GM19351 (cell line): ENCODE measurements at regions not wholly inside any gene's neighbourhood (a gene's known extent, or its start where the extent isn't known, plus 50 kb on each side); places are given as distances from the start of the nearest gene placed in this dataset.

ENCODE experiments used
- ATAC-seq: cut with Tn5 transposase; IDR thresholded peaks from one replicate; pipeline ENCODE4 v1.9.1; 2021; ENCODE audit warnings: mild to moderate bottlenecking, moderate library complexity; ENCODE audit not compliant: unreplicated experiment

DNA sequence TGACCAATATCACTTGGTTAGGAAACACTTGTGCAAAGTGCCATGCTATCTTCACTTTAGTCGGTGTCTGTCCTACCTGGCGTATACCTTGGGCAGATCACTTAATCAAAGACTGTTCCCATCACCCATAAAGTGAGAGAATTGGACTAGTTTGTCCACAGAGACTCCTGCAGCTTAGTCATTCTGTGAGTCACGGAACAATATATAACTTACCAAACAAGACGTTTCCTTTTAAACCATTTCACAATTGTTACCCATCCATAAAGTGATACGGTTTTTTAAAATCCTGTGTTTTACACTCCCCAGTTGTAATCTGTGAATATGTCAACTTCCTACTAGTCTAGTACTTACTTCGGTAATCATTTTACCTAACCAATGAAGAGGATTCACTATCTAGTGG, 499.3 kb upstream of the SMIM21 start:
- ATAC-seq = no peak

DNA sequence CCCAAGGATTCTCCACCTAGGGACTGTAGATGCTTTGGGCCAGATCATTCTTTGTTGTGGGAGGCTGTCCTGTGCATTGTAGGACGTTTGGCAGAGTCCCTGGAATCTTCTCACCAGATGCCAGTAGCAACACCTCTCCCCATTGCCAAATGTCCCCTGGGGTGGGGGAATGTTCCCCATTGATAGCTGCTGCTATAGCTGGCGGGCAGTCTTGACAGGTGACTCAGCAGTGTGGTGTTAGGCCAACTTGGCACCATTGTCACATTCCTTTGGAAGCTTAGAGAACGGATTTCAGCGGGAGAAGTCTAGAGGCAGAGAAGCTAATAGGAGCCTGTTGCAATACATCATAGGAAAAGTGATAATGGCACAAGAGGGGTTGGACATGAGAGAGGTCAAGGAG, 495.7 kb upstream of the SMIM21 start:
- ATAC-seq = no peak

DNA sequence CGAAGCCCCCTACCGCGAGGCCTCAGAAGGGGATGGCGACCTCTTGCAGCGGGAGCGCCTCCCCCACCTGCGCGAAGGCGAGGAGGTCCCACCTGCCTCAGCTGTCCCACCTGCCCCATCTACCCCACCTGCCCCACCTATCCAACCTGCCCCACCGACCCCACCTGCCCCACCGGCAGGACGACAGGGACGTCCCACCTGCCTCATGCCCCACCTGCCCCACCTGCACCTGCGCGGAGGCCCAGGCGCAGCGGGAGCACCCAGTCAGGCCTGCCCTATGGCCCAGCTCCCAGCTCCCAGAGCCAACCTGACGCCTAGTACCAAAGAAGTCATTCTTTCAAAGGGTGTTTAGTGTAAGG, 489.1 kb upstream of the SMIM21 start:
- no peak for ATAC-seq

DNA sequence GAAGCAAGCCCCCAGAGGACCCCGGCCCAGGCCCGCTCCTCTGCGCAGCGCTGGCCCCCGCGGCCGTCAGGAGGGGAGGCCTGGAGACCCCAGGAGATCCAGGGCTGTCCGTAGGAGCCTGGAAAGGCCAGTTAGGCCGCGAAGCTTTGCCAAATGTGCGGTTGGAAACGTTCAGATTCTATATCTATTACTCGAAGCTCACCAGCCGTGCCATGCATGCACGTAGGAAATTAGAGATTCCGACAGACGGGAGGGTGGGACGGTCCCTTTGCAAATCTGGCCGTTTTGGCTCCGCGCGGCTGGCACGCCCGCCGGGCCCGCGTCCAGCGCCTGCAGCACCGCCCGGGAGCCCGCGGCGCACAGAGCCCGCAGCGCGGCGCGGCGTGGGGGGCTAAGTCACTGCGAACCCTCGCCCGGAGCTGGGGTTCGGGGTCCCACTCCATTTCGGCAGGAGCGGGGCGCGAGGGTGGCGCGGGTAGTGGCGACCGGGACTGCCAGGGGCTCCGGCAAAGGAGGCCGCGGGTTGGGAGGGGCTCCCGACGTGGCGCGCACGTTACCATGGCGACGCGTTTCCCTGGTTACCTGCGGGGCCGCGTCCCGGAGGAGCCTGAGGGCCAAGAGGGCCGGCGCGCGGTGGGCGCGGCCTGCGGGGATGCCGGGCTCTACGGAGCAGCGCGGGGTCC, 488.6 kb upstream of the SMIM21 start:
- ATAC-seq = no peak

DNA sequence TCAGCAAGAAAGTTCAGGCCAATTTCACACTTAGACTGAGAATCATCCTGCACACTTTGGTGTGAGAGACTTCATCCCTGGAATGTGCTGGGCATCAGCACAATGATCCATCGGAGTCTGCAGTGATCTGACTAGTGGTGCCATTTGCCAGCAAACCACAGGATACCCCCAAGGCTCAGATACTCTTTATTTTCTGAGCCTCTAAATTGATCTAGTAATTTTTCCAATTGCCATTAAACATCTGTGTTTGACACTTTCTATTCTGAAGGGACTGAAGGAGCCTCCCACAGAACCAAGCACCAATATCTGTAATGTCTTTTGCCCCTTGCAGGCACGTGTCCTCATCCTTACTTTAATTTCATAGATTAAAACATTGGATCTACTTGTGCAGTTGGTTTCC, 485.3 kb upstream of the SMIM21 start:
- no peak for ATAC-seq

DNA sequence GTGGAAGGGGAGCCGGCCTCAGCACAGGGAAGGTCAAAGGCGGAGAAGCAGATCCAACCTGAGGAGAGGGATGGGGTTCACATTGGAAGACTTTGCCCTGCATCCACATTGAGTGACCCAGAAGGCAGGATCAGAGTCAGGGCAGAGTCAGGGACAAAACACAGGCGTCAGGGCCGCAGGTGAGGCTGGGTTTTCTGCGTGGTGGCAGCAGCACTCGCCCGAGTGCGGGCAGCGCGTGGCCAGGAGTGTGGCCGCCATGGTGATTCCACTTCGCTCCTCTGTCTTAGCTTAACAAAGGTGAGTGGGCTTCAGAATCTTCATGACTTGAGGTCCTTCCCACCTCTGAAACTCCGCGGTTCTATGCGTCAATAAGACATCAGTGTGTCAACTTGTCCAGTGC, 476.9 kb upstream of the SMIM21 start:
- no peak for ATAC-seq

DNA sequence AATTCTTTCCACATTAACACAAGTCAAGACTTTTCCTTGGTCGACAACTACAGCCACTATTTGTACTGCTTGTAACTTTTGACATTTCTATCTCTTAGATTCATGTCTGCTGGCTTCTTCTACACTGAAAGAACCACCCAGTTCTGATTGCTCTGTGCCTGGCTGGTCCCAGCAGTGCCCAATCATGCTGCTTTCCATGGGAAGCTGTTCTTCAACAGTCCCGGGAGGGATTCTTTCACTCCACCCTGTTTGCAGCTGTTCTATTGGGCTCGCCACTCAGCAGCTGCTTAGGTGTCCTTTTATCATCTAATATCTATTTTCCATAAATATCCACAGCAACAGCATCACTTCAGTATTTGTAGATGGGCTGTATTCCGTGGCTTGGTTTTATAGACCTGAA, 471.1 kb upstream of the SMIM21 start:
- ATAC-seq = no peak

DNA sequence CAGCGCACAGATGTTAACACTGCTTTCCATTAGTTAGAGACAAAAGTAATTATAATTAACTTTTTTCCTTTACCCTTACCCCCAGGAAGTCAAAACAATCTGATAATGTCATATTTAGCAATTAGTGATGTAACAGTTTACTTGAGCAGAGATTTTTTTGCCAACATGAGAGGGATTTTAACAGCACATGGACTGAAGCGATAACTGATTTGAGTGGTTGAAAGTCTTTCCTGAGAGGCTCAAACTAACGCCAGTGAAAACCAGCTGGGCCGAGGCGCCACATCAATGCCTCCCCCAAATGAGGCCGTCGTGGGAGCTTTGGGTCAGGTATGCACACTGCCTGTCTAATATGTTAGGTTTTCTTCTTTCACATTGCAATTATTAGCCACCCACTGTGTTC, 469.9 kb upstream of the SMIM21 start:
- no peak for ATAC-seq

DNA sequence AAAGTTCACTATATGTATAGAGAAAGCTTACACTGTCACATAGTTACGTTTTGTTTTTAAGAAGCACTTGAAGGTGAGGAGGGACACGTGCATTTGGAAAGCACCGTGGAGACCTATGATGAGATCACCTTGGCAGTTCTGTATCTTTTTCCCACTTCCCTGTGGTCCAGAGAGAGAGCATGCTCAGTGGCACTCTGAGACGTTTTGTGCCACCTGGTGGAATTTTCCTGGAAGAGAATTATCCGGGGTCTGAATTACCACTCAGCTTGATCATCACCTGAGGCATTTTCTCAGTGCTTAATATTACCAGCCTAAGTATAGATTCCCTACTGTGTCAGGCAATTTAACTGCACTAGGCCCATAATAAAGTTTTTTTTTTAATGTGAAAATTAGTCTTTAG, 469.4 kb upstream of the SMIM21 start:
- no peak for ATAC-seq

DNA sequence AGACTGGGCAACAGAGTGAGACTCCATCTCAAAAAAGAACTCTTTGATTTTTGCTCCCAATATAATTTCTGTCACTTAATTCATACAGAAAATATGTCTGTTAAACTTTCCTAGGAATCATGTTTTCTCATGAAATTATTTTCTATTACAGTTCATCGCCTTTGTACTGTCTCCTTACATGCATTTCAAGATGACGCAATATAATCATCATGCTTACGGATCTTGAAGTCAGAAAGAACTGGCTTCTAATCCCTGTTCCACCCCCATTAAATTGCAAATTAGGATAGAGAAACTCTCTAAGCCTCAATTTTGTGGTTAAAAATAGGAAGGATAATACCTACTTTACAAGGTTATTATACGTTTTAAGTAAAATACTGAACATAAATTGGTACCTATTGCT, 467.6 kb upstream of the SMIM21 start:
- ATAC-seq = no peak

DNA sequence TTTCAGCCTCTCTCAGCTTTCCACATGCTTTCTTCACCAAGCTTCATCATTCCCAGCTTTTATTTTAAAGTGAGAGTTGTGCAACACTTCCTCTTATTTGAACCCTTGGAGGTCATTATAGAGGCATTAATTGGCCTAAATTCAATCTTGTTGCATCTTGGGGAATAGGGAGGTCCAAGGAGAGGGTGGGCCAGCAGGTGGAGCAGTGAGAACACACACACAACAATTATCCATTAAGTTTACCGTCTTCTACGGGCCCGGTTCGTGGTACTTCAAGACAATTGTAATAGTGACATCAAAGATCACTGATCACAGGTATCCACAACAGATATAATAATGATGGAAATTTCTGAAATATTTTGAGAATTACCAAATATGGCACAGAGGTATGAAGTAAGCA, 457.2 kb upstream of the SMIM21 start:
- ATAC-seq = no peak

DNA sequence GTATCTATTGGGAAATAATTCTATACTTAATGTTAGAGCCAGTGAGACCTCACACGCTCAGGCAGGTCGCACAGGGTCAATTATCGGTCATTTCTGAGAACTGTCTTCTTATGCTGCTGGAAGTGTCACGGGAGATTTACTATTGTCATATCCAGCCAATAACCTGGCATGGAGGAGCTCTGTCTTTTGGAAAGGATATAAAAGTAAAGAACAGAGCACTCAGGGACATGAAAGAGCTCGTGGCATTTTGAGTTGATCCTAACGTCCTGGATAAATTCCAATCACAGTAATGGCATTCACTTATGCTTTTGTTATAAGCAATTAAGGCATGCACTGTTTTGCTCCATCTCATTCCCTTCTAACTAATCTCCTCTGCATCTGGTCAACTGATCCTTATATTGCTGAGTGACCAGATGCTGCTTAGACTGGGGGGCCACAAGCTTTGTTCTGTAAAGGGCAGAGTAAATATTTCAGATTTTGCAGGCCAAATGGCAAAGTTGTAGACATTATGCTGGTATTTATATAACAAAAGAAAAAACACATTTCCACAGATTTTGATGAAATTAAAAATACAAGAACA, 453.5 kb upstream of the SMIM21 start:
- ATAC-seq = no peak

DNA sequence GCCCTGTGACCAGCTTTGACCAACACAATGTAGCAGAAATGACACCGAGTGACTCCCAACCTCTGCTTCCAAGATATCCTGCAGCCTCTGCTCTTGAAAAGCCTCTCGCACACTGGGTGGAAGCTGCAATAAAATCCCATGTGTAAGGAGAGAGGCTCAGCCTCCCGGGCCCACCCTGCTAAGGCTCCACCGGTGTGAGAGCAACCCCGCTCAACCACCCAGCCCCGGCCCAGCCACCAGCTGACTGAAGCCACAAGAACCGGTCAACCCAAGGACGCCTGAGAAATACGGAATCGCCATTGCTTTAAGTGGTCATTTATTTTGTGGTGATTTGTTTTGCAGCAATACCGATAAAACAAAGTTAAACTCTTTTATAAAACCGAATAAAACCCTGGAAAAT, 452.8 kb upstream of the SMIM21 start:
- no peak for ATAC-seq

DNA sequence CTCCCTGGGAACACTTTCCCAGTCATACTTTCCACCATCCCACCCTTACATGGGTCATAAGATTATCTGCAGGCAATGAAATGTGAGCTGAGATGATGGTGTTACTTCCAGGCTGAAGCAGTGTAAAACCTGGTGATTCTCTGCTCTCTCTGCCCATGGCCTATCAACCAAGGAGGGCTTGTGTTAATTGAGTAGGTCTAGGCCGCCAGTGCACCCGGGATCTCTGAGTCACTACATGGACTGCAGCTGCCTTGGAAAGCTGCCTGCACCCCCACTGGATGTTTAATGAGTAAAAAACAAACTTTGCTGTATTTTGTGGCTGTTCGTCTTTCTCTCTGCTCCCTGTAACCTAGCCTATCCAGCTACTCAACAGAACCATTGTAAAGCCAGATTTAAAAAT, 451.7 kb upstream of the SMIM21 start:
- ATAC-seq = no peak

DNA sequence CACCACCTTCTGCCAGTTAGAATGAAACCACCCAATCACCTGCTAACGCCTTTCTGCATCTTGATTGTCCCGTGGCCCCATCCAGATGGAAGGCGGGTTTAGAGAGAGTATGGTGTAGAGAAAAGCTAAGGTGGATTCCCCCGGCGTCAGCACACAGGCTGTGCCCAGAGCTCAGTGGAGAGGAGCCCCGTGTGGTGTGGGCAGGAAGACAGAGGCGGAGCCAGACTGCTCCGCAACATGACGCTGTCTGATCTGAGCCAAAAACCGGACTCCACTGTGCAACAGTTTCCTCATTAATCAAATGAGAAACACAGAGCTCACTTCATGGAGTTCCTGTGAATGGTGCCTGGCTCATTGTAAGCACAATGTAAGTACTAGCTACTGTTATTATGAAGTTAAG, 448.1 kb upstream of the SMIM21 start:
- ATAC-seq = no peak

DNA sequence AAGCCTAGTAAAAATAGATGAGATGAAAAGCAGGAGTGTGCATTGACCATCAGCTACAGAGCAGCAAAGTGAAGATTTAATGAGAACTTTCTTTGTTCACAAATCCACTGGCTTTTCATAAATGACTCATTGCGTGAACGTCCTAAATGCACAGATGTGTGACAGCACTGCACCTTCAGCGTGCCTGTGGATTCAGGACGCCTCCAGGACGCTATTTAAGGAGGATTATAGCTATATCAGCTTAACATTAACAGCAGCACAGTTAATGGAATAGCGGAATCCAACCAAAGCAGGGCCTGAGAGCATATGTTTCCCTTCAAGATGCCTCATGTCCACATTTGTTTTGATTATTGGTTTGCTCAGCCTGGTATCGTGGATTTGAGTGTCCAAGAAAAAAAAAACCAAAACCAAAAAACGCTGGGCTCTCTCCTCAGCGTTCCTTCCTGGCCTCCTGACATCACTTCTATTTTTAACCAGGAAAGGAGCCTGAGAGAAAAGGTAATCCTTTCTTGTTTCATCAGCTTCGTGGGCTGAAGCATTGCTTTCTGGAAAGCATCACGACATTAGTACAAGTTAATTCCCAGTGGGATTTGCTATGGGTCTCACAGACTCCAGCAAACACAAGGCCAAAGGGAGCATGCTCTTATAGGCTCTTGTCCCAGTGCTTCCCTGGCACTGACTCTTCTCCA, 447.0 kb upstream of the SMIM21 start:
- no peak for ATAC-seq

DNA sequence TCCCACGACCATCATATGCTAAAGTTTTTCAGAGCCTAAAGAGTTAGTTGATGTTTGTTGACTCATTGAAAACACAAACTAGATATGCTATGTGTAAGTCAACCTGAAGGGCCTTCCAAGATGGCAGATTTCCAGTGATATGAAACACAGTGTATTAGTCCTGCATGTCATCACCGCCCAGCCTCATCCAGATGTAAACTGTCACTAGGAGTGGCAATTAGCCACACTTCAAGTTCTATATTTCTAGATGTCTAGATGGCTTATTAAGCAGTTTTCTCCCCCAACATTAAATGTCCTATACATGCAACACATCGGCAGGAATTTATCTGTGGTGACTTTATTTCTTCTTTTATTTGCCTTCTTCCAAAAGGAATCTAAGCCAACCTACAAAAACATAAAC, 444.1 kb upstream of the SMIM21 start:
- ATAC-seq = no peak

DNA sequence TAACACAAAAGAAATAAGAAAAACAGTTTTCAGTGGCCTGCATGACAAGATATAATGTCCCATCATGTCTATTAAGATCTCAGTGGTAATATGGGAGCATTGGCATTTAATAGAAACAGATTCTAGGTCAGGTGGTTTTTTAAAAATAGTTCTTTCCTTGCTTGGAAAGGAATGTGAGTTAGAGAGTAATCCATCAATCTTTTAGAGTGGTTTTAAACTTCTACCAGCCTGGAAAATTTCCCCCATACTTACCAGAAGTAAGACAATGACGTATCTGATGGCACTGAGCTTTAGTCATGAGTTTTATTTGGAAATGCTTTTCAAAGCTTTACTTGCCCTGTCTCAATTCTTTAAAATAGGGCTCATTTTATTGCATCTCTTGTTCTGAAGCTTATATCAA, 441.7 kb upstream of the SMIM21 start:
- no peak for ATAC-seq

DNA sequence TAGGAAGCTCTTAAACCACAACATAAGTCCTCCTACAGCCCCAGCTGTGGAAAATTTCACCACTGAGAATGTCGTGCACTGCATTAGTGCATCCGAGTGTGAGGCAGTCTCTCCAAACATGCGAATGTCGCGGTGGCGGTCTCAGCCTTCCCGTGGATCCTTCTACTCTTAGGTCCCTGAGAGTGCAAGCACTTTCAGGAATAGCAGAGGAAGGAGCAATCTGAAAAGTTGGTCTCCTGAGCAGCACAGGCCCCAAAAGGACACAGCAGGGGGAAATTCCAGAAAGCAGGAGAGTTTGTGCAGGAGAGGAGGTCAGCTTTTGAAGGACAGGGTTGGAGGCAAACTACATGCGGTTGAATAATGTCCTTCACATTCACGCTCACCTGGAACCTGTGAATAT, 440.5 kb upstream of the SMIM21 start:
- ATAC-seq = no peak

DNA sequence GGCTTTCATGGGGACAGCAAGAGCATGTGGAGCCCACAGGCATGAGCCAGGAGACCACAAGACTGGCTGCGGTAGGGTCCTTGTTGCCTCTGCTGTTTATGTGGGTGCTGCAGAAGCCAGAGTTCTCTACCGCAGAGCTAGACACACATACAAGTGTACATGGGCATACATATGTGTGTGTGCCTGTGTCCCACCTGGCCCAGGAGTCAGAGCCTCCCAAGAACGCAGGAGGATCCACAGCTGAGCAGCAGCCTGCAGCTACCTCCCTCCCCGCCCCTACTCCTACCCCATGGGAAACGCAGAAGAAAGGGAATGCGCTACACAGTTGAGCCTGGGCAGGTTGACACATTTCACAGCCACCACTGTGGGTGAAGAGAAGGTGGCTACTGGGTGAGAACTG, 438.1 kb upstream of the SMIM21 start:
- ATAC-seq = no peak

DNA sequence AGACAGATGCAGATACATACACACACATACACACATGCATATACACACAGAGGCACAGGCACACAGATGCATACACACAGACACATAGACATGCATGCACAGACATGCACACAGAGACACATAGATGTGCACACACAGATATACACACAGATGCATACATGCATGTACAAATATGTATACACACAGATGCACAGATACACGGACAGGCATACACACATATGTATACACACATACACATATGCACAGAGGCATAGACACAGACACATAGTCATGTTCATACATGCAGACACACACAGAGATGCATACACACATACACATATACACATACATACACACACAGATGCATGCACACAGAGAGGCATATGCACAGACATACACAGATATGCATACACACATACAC, 437.3 kb upstream of the SMIM21 start:
- no peak for ATAC-seq

DNA sequence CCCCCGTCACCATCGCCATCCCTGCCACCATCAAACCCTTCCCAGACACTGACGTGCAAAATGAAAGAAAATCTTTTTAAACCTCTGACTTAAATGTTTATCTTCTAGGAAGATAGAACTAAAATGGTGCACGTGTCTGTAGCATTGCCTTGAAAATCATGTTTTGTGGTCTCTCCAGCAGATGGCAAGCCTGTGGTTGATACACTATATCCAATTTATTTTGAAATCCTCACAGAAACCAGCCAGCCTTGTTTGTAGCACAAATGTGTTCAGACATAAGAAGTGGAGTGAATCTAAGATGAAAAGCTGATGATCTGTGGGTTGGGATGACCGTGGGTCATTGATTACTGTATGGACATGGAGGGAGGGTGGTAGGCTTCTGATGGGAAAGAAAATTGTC, 436.2 kb upstream of the SMIM21 start:
- ATAC-seq = no peak

DNA sequence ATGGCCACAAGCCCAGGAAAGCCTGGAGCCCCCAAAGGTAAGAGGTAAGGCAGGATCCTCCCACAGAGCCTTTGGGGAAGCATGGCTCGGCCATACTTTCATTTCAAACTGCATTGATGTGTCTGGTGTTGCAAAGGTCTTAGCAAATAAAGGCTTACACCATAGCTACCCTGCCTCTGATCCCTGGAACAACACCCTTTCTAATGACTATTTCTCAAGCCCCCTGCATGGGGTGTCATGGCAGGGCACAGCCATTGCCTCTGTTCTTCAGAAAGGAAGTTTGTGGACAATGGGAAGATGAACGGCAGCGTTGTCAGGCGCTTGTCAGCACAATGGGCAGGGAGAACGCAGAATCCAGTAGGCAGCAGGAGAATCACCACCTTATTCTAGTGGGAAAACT, 435.0 kb upstream of the SMIM21 start:
- ATAC-seq = no peak
